Endothelial cell of umbilical vein (primary cell): ENCODE measurements at regions not wholly inside any gene's neighbourhood (a gene's known extent, or its start where the extent isn't known, plus 50 kb on each side); places are given as distances from the start of the nearest gene placed in this dataset.

Experiments used
- BruUV-seq: library from RNA; stranded (reverse); fragments of 400-500 nt; replicated peaks from 2 replicates; lab custom pipeline; 2021; lab: Mats Ljungman, UMichigan
- CTCF ChIA-PET: fragments of 300-600, 350-600 bp; sonication (Branson Sonifier 250); formaldehyde crosslinking; loops from one replicate; lab custom pipeline; 2021; ENCODE audit warnings: antibody characterized with exemption, inconsistent platforms; lab: Charles Lee
- POLR2A ChIA-PET: fragments of 300-600, 350-600 bp; sonication (Branson Sonifier 250); formaldehyde crosslinking; loops from one replicate; lab custom pipeline; 2021; ENCODE audit warnings: antibody characterized with exemption, inconsistent platforms; lab: Charles Lee
- DNase-seq: peaks from one replicate; pipeline ENCODE4 v3.0.0-alpha.2; 2011; ENCODE audit warnings: low read depth, low spot score
- FAIRE-seq: peaks from 2 replicates; lab custom pipeline; 2011; peaks lifted over from hg19 to GRCh38; lab: Jason Lieb, UNC
- H2AFZ ChIP-seq: 2 replicates; pipeline ENCODE4 v1.6.0; 2012; ENCODE audit warnings: low read depth, low read length, control low read depth, inconsistent platforms
- H3K27ac ChIP-seq: 2 replicates; pipeline ENCODE4 v1.5.1; 2011; ENCODE audit warnings: low read depth, mild to moderate bottlenecking, control low read depth, low read length, moderate library complexity; ENCODE audit not compliant: insufficient read depth
- H3K27me3 ChIP-seq, 2 experiments: 2 replicates each; pipeline versions ENCODE4 v1.6.0 to v1.6.1; 2011; ENCODE audit warnings: low read length in 2 of 2, mixed read lengths in 1 of 2; ENCODE audit not compliant: control insufficient read depth in 2 of 2, insufficient read depth in 2 of 2
- H3K36me3 ChIP-seq, 2 experiments: 2 replicates in 1 of 2; 3 replicates in 1 of 2; pipeline ENCODE4 v1.5.1; 2011; ENCODE audit warnings: low read length in 2 of 2, mild to moderate bottlenecking in 1 of 2, moderate library complexity in 1 of 2; ENCODE audit not compliant: control insufficient read depth in 2 of 2, insufficient read depth in 2 of 2; ENCODE audit errors: extremely low read depth in 1 of 2
- H3K4me1 ChIP-seq: 3 replicates; pipeline ENCODE4 v1.5.1; 2011; ENCODE audit warnings: mild to moderate bottlenecking, low read length; ENCODE audit not compliant: control insufficient read depth, insufficient read depth; ENCODE audit errors: extremely low read depth
- H3K4me2 ChIP-seq: 2 replicates; pipeline ENCODE4 v1.6.1; 2011; ENCODE audit warnings: low read length, control low read depth, mixed read lengths; ENCODE audit not compliant: insufficient read depth
- H3K4me3 ChIP-seq, 3 experiments: fragments of 200-600 bp in 1 of 3; sonication (generic), shearing (Covaris generic) in 1 of 3; replicated peaks in 1 of 3; 2 replicates each; pipeline ENCODE4 v1.5.1; 2011 to 2016; ENCODE audit warnings: control low read depth in 3 of 3, low read length in 3 of 3, mild to moderate bottlenecking in 2 of 3, inconsistent platforms in 1 of 3, low read depth in 1 of 3, moderate library complexity in 1 of 3; ENCODE audit not compliant: insufficient read depth in 1 of 3
- H3K79me2 ChIP-seq: 2 replicates; pipeline ENCODE4 v1.6.0; 2012; ENCODE audit warnings: low read length, inconsistent platforms; ENCODE audit not compliant: control insufficient read depth, insufficient read depth
- H3K9ac ChIP-seq: replicated peaks from 2 replicates; pipeline ENCODE3; 2011; ENCODE audit warnings: low read length, control low read depth; ENCODE audit not compliant: insufficient read depth; ENCODE audit errors: extremely low read depth
- H3K9me1 ChIP-seq: replicated peaks from 3 replicates; pipeline ENCODE4 v1.6.0; 2011; ENCODE audit warnings: mild to moderate bottlenecking, low read length; ENCODE audit not compliant: control insufficient read depth, insufficient read depth; ENCODE audit errors: extremely low read depth
- H3K9me3 ChIP-seq: replicated peaks from 2 replicates; pipeline ENCODE4 v1.5.1; 2012; ENCODE audit warnings: low read length, inconsistent platforms; ENCODE audit not compliant: control insufficient read depth, insufficient read depth
- H4K20me1 ChIP-seq: replicated peaks from 2 replicates; pipeline ENCODE3; 2011; ENCODE audit warnings: mild to moderate bottlenecking, low read length; ENCODE audit not compliant: control insufficient read depth, insufficient read depth; ENCODE audit errors: extremely low read depth
- CTCF ChIP-seq, 2 donors: IDR thresholded peaks; 1 replicate in 1 of 2; 2 replicates in 1 of 2; pipeline ENCODE4 v1.5.1; 2011; ENCODE audit warnings: low read length in 2 of 2, mild to moderate bottlenecking in 2 of 2, moderate library complexity in 2 of 2, control low read depth in 1 of 2, inconsistent platforms in 1 of 2, low read depth in 1 of 2; ENCODE audit not compliant: insufficient read depth in 1 of 2; ENCODE audit errors: extremely low read depth in 1 of 2
- EZH2 ChIP-seq: IDR thresholded peaks from 2 replicates; pipeline ENCODE4 v1.6.1; 2012; ENCODE audit warnings: borderline replicate concordance, low read depth, mild to moderate bottlenecking, moderate library complexity, low read length, inconsistent platforms; ENCODE audit not compliant: severe bottlenecking
- FOS ChIP-seq: IDR thresholded peaks from 2 replicates; pipeline ENCODE4 v1.6.1; 2011; ENCODE audit warnings: mild to moderate bottlenecking, low read length, moderate library complexity, borderline replicate concordance; ENCODE audit not compliant: insufficient read depth
- GATA2 ChIP-seq: IDR thresholded peaks from 2 replicates; pipeline ENCODE4 v1.7.0; 2011; ENCODE audit warnings: low read depth, mild to moderate bottlenecking, moderate library complexity, mixed read lengths, low read length; ENCODE audit not compliant: insufficient read length, insufficient read depth
- JUN ChIP-seq: IDR thresholded peaks from 2 replicates; pipeline ENCODE4 v1.6.1; 2011; ENCODE audit warnings: borderline replicate concordance, low read depth; ENCODE audit not compliant: insufficient read length, insufficient read depth
- MAX ChIP-seq: IDR thresholded peaks from 2 replicates; pipeline ENCODE4 v1.6.1; 2011; ENCODE audit not compliant: insufficient read depth, insufficient read length
- MYC ChIP-seq: IDR thresholded peaks from one replicate; pipeline ENCODE4 v1.6.1; 2011; ENCODE audit warnings: mild to moderate bottlenecking, low read depth, low read length
- POLR2A ChIP-seq: IDR thresholded peaks from 2 replicates; pipeline ENCODE4 v1.6.1; 2012; ENCODE audit warnings: low read depth, mild to moderate bottlenecking, control low read depth, low read length
- POLR2AphosphoS5 ChIP-seq: IDR thresholded peaks from 2 replicates; pipeline ENCODE4 v1.6.1; 2012; ENCODE audit warnings: low read depth, mild to moderate bottlenecking, control low read depth, low read length, moderate library complexity; ENCODE audit not compliant: insufficient read depth
- dilution Hi-C: fragments of 300-500 bp; cut with MboI; formaldehyde crosslinking; loops from one replicate; pipeline ENCODE4 v1.15.0; 2019; ENCODE audit warnings: low sequenced_read_pairs; ENCODE audit not compliant: extremely low pct_ligation_motif_present
- intact Hi-C: fragments of 100-400 bp; cut with micrococcal nuclease; formaldehyde crosslinking; loops from one replicate; pipeline ENCODE4 v1.10.0; 2022

- Histone ChIP-seq H3K4me2 (no peak overlapping the region), H3K79me2 (no peaks in the 10 kb centered on the region), H3K27me3 (no peaks in the 10 kb centered on the region), H3K4me3 (no peak overlapping the region), H3K36me3 (no peaks in the 10 kb centered on the region), H4K20me1 (no peaks in the 10 kb centered on the region), H3K9me1 (no peaks in the 10 kb centered on the region), H2AFZ (no peak overlapping the region), H3K4me1 (peaks cover 15% of the 10 kb centered on the region), H3K9ac (no peak overlapping the region), H3K9me3 (no peaks in the 10 kb centered on the region), H3K27ac (no peak overlapping the region)
- DNase-seq (no peak), FAIRE-seq (no peak)
- CTCF ChIA-PET = interaction anchor here (1.2 to 2.0 kb wide), 3 partner anchors 9 to 66 kb away, joined by 4 to 8 read pairs (median 5); no protein-coding TSS in a partner anchor
- no peak for TF ChIP-seq MAX
- no peak for TF ChIP-seq POLR2AphosphoS5
- TF ChIP-seq MYC = no peak
- TF ChIP-seq CTCF (IDR thresholded peaks at IDR 0.05; ENCODE audit: extremely low read depth in 1 of 2, insufficient read depth in 1 of 2, low read depth in 1 of 2, low read length in 2 of 2) = no peak
- TF ChIP-seq JUN = no peak
- no peak for TF ChIP-seq POLR2A
- no peak for TF ChIP-seq FOS
- TF ChIP-seq GATA2 = no peak
- no peak for TF ChIP-seq EZH2
- dilution Hi-C loops (no loop called here), intact Hi-C loops (loop anchor here (5.0 to 10.0 kb wide), 2 partner anchors 127 to 184 kb away; no protein-coding TSS in a partner anchor)
- POLR2A ChIA-PET = no interaction called here
- BruUV-seq = no TSS peak
Observed at GRCh38 chr4:128388352-128388630, 100.7 kb upstream of the PGRMC2 start.
